ENCODE measurements at regions not wholly inside any gene's neighbourhood (a gene's known extent, or its start where the extent isn't known, plus 50 kb on each side); places are given as distances from the start of the nearest gene placed in this dataset.

- no peak overlapping the region for H3K4me3 ChIP-seq (ENCODE audit: low read depth, low read length)
- H3K27me3 ChIP-seq (ENCODE audit: control insufficient read depth, insufficient read depth, low read length) = no peaks in the 10 kb centered on the region
- ChIA-PET CTCF (interaction anchor here (0.7 to 1.3 kb wide), 2 partner anchors 274 to 366 kb away, joined by 3 read pairs; no protein-coding TSS in a partner anchor), POLR2A (no interaction called here)
- TF ChIP-seq CTCF (IDR thresholded peaks at IDR 0.05; ENCODE audit: insufficient read depth, low read depth, low read length) = no peak
- no peaks in the 10 kb centered on the region for H3K36me3 ChIP-seq (ENCODE audit: control insufficient read depth, insufficient read depth, low read length)
- no peak for DNase-seq (ENCODE audit: low read depth)
Measured at GRCh38 chr7:17027789-17028152, 146.0 kb upstream of the AGR3 start.

- CTCF ChIA-PET = interaction anchor here (0.8 to 1.3 kb wide), 2 partner anchors 9 to 272 kb away, joined by 3 read pairs; no protein-coding TSS in a partner anchor
Measured at GRCh38 chr7:17029150-17029549, 147.4 kb upstream of the AGR3 start.

GRCh38 chr7:17030559-17030958 is 148.8 kb upstream of the AGR3 start:
- DNase-seq (ENCODE audit: low read depth) = no peak
- CTCF ChIA-PET = no interaction called here
- POLR2A ChIA-PET = no interaction called here
- Histone ChIP-seq H3K27me3 (ENCODE audit: control insufficient read depth, insufficient read depth, low read length) (no peaks in the 10 kb centered on the region), H3K4me3 (ENCODE audit: low read depth, low read length) (no peak overlapping the region), H3K36me3 (ENCODE audit: control insufficient read depth, insufficient read depth, low read length) (no peaks in the 10 kb centered on the region)
- no peak for TF ChIP-seq CTCF (IDR thresholded peaks at IDR 0.05; ENCODE audit: insufficient read depth, low read depth, low read length)

More at GRCh38 chr7:17029150-17029549, 147.4 kb upstream of the AGR3 start:
- no peak overlapping the region for H3K4me3 ChIP-seq (ENCODE audit: low read depth, low read length)
- no peaks in the 10 kb centered on the region for H3K36me3 ChIP-seq (ENCODE audit: control insufficient read depth, insufficient read depth, low read length)
- POLR2A ChIA-PET = no interaction called here
- no peak for TF ChIP-seq CTCF (IDR thresholded peaks at IDR 0.05; ENCODE audit: insufficient read depth, low read depth, low read length)
- DNase-seq (ENCODE audit: low read depth) = no peak
- H3K27me3 ChIP-seq (ENCODE audit: control insufficient read depth, insufficient read depth, low read length) = no peaks in the 10 kb centered on the region

GRCh38 chr7:17031906-17032551 is 150.2 kb upstream of the AGR3 start:
- CTCF ChIA-PET = interaction anchor here (0.5 to 1.2 kb wide), 2 partner anchors 16 to 265 kb away, joined by 3 read pairs; no protein-coding TSS in a partner anchor
- POLR2A ChIA-PET = no interaction called here
- H3K4me3 ChIP-seq (ENCODE audit: low read depth, low read length) = no peak overlapping the region
- DNase-seq (ENCODE audit: low read depth) = no peak
- no peaks in the 10 kb centered on the region for H3K27me3 ChIP-seq (ENCODE audit: control insufficient read depth, insufficient read depth, low read length)
- no peak for TF ChIP-seq CTCF (IDR thresholded peaks at IDR 0.05; ENCODE audit: insufficient read depth, low read depth, low read length)
- no peaks in the 10 kb centered on the region for H3K36me3 ChIP-seq (ENCODE audit: control insufficient read depth, insufficient read depth, low read length)

GRCh38 chr7:17033245-17033644 is 151.5 kb upstream of the AGR3 start:
- DNase-seq (ENCODE audit: low read depth) = no peak
- H3K27me3 ChIP-seq (ENCODE audit: control insufficient read depth, insufficient read depth, low read length) = no peaks in the 10 kb centered on the region
- no peaks in the 10 kb centered on the region for H3K36me3 ChIP-seq (ENCODE audit: control insufficient read depth, insufficient read depth, low read length)
- CTCF ChIA-PET = no interaction called here
- no peak overlapping the region for H3K4me3 ChIP-seq (ENCODE audit: low read depth, low read length)
- no peak for TF ChIP-seq CTCF (IDR thresholded peaks at IDR 0.05; ENCODE audit: insufficient read depth, low read depth, low read length)
- POLR2A ChIA-PET = no interaction called here
